Thyroid gland (tissue), 4 donors: ENCODE measurements at regions not wholly inside any gene's neighbourhood (a gene's known extent, or its start where the extent isn't known, plus 50 kb on each side); places are given as distances from the start of the nearest gene placed in this dataset.

ENCODE experiments used
- POLR2A ChIP-seq, 2 donors: fragments of 450-650 bp; IDR thresholded peaks; one replicate each; pipeline ENCODE4 v1.6.1; 2017; ENCODE audit warnings: antibody characterized with exemption in 2 of 2, mild to moderate bottlenecking in 2 of 2, moderate library complexity in 1 of 2
- TF ChIP-seq, protein P1 (sequence below), 6 experiments: fragments of 200-600 bp in 3 of 6; fragments of 450-650 bp in 3 of 6; sonication (generic) in 3 of 6; IDR thresholded peaks; one replicate each; pipeline ENCODE4 v1.5.1; 2016 to 2019; ENCODE audit warnings: antibody characterized with exemption in 6 of 6, mild to moderate bottlenecking in 2 of 6, inconsistent platforms in 1 of 6, moderate library complexity in 1 of 6

DNA sequence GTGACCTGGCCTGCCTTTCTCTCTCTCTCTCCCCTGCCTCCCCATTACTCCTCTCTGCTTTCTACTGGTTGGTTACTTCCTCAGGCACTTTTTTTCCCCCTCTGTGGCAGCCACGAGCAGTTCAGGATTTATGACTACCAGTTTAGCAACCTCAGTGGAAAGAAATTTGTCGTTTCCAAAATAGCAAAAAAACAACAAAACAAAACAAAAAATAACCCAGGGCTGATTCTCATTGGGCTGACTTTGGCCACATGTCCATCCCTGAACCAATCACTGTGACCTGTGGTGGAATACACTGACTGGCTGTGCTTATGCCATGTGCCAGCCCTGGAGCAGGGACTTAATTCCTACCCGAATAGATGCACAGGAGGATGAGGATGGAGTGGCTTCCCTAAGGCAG is 137.4 kb downstream of the TFAP2C start:
- TF ChIP-seq, protein P1, sequence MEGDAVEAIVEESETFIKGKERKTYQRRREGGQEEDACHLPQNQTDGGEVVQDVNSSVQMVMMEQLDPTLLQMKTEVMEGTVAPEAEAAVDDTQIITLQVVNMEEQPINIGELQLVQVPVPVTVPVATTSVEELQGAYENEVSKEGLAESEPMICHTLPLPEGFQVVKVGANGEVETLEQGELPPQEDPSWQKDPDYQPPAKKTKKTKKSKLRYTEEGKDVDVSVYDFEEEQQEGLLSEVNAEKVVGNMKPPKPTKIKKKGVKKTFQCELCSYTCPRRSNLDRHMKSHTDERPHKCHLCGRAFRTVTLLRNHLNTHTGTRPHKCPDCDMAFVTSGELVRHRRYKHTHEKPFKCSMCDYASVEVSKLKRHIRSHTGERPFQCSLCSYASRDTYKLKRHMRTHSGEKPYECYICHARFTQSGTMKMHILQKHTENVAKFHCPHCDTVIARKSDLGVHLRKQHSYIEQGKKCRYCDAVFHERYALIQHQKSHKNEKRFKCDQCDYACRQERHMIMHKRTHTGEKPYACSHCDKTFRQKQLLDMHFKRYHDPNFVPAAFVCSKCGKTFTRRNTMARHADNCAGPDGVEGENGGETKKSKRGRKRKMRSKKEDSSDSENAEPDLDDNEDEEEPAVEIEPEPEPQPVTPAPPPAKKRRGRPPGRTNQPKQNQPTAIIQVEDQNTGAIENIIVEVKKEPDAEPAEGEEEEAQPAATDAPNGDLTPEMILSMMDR (IDR thresholded peaks at IDR 0.05), result no peak
- no peak for TF ChIP-seq POLR2A (IDR thresholded peaks at IDR 0.05)
